ENCODE measurements at regions not wholly inside any gene's neighbourhood (a gene's known extent, or its start where the extent isn't known, plus 50 kb on each side); places are given as distances from the start of the nearest gene placed in this dataset.
A peak's percentile ranks its signal among the peaks of the same experiment; 100 is the strongest.

DNA sequence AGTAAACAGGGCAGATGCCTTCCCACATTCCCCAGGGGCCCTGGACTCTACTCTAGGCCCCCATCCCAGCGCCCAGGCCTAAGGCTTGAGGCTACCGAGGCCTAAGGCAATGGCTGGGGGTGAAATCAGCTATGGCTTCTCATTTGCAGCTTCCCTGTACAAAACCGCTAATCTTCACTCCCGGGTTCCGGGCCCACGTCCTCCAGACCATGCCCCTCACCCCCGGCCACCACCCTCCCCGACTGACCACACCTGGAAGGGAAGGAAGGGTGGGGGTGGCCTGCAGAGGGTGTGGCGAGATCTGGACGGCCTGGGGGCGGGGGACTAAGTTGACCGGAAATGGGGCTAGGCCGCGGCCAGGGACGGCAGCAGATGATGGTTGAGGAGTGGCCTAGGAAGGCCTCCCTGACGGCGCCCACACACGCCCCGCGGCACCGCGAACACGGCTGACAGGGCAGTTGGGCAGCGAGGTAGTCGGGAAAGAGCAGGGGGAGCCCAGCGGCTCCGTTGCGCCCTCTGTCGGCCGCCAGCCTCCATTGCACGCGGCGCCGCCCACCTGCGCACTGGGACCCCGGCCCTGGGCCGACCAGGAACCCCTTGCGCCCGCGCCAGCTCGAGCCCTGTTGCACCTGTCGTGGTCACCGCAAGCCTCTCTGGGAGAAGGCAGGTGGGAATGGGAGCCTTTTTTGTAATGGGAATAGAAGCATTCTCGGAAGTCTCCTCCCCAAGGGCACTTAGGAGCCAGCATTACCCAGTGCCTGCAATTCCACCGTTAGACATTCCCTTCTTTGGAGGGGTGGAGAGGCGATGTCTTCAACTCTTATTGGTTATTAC is 95.9 kb upstream of the CALM2 start (continued):
- TF ChIP-seq, protein P1, sequence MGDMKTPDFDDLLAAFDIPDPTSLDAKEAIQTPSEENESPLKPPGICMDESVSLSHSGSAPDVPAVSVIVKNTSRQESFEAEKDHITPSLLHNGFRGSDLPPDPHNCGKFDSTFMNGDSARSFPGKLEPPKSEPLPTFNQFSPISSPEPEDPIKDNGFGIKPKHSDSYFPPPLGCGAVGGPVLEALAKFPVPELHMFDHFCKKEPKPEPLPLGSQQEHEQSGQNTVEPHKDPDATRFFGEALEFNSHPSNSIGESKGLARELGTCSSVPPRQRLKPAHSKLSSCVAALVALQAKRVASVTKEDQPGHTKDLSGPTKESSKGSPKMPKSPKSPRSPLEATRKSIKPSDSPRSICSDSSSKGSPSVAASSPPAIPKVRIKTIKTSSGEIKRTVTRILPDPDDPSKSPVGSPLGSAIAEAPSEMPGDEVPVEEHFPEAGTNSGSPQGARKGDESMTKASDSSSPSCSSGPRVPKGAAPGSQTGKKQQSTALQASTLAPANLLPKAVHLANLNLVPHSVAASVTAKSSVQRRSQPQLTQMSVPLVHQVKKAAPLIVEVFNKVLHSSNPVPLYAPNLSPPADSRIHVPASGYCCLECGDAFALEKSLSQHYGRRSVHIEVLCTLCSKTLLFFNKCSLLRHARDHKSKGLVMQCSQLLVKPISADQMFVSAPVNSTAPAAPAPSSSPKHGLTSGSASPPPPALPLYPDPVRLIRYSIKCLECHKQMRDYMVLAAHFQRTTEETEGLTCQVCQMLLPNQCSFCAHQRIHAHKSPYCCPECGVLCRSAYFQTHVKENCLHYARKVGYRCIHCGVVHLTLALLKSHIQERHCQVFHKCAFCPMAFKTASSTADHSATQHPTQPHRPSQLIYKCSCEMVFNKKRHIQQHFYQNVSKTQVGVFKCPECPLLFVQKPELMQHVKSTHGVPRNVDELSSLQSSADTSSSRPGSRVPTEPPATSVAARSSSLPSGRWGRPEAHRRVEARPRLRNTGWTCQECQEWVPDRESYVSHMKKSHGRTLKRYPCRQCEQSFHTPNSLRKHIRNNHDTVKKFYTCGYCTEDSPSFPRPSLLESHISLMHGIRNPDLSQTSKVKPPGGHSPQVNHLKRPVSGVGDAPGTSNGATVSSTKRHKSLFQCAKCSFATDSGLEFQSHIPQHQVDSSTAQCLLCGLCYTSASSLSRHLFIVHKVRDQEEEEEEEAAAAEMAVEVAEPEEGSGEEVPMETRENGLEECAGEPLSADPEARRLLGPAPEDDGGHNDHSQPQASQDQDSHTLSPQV (IDR thresholded peaks at IDR 0.05): peak; percentile 89

DNA sequence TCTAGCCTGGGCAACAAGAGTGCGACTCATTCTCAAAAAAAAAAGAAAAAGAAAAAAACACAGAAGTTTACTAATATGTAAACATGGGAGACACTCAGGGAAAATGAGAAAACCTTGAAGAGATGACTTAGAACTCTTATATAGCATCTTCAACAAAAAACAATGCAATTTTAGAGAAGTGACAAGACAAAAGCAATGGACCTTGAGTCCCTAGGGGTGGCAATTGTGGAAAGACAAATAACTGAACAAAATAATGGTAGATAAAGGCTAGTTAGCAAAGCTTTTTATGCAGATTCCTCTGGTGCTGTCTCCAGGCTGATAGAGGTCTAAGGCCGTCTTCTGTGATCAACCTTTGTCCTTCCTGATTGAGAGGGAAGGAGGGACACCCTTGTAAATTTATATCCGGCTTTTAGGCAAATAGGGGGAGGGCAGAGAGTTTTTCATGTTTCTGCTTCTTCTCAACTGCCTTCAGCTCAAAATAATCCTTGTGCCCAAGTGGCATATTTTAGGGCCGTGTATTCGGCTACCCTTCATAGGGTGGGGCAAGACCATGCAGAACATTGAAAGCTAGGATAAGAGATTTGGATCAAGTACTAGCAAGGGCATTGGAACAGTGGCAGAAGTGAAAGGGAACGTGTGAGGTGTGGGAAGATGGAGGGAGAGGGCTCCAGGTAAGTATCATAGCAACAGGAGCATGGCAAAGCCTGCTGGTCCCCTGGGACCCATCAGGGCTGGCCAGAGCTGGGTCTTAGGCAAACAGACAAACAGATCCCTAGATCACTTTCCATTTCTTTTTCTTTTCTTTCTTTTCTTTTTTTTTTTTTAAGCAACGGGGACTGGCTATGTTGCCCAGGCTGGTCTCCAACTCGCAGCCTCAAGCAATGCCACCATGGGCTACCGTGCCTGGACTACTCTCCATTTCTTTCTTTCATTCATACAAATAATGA is 95.0 kb upstream of the CALM2 start:
- Histone ChIP-seq H4K20me1 (ENCODE audit: control insufficient read depth, insufficient read depth) (no peaks in the 10 kb centered on the region), H3K36me3 (ENCODE audit: control insufficient read depth in 2 of 2, insufficient read depth in 2 of 2, low read length in 1 of 2) (no peaks in the 10 kb centered on the region), H3K9ac (ENCODE audit: control insufficient read depth, insufficient read depth, low read length) (no peak overlapping the region), H3K4me3 (no peak overlapping the region), H3K4me2 (ENCODE audit: control insufficient read depth, insufficient read depth) (no peak overlapping the region; the same call in 1 of the 2 replicates), H3K4me1 (ENCODE audit: control insufficient read depth, insufficient read depth, low read length) (peaks cover 18% of the 10 kb centered on the region), H3K27ac (ENCODE audit: control insufficient read depth, insufficient read depth) (no peak overlapping the region), H3K9me3 (replicated peaks; ENCODE audit: control insufficient read depth, insufficient read depth, low read length) (no peaks in the 10 kb centered on the region), H2AFZ (ENCODE audit: control insufficient read depth, low read depth, low read length) (peak overlapping the region; percentile 92), H3K27me3 (replicated peaks in 1 of 2; ENCODE audit: control insufficient read depth in 2 of 2, insufficient read depth in 2 of 2, low read length in 1 of 2) (no peaks in the 10 kb centered on the region), H3K79me2 (ENCODE audit: control insufficient read depth, insufficient read depth, low read length) (no peaks in the 10 kb centered on the region)
- WGBS (ENCODE audit: insufficient coverage, insufficient replicate concordance, low lambda C conversion rate, missing lambda C conversion rate): 54% methylated on average over 8 of the region's 9 CpGs
- DNase-seq (ENCODE audit: low read depth, low spot score) (no peak), FAIRE-seq (peak; percentile 35), ATAC-seq (peak; percentile 8)
- intact Hi-C loops (cut with micrococcal nuclease; ENCODE audit: unreplicated experiment) (no loop called here), in situ Hi-C loops (cut with MboI) (no loop called here)
- ChIA-PET SMC1A (ENCODE audit: uncharacterized antibody, unreplicated experiment) (interaction anchor here (0.6 to 12.0 kb wide), 12 partner anchors 7 to 270 kb away, joined by 3 to 134 read pairs (median 4); partner anchors contain the start of gene MSH2), RAD21 (ENCODE audit: unreplicated experiment) (interaction anchor here (0.7 to 3.9 kb wide), 10 partner anchors 13 to 281 kb away, joined by 3 to 24 read pairs (median 6); no protein-coding TSS in a partner anchor), CTCF (interaction anchor here (0.7 to 5.8 kb wide), 22 partner anchors 9 to 299 kb away, joined by 3 to 63 read pairs (median 4); no protein-coding TSS in a partner anchor), POLR2A (interaction anchor here (0.6 to 4.6 kb wide), 7 partner anchors 10 to 288 kb away, joined by 3 to 25 read pairs (median 4); no protein-coding TSS in a partner anchor)
- TF ChIP-seq MEF2B (IDR thresholded peaks at IDR 0.05; ENCODE audit: partially characterized antibody, poor library complexity, severe bottlenecking) (peak; percentile 38), IRF4 (IDR thresholded peaks at IDR 0.05; ENCODE audit: low read depth, low read length) (no peak)
- no TSS peak for BruUV-seq (replicated peaks)

All from GM12878 (cell line).